Upper lobe of left lung (tissue), 6 donors: ENCODE measurements at regions not wholly inside any gene's neighbourhood (a gene's known extent, or its start where the extent isn't known, plus 50 kb on each side); places are given as distances from the start of the nearest gene placed in this dataset.

Source experiments
- ATAC-seq, 2 donors: fragments of 200-7000 bp; cut with Tn5 transposase; one replicate each; pipeline ENCODE4 v1.9.1; 2022; ENCODE audit warnings: mild to moderate bottlenecking in 2 of 2, moderate library complexity in 2 of 2; ENCODE audit not compliant: low FRiP score in 2 of 2
- DNase-seq, 2 donors: peaks; one replicate each; pipeline ENCODE4 v3.0.0-alpha.2; 2019 to 2020
- H3K27ac ChIP-seq, 4 donors: fragments of 200-600 bp; sonication (generic); one replicate each; pipeline ENCODE4 v1.5.1; 2016 to 2019
- H3K27me3 ChIP-seq, 4 donors: fragments of 200-600 bp; sonication (generic); one replicate each; pipeline ENCODE4 v1.5.1; 2017 to 2019
- H3K36me3 ChIP-seq, 4 donors: fragments of 200-600 bp; sonication (generic); one replicate each; pipeline ENCODE4 v1.5.1; 2016 to 2019
- H3K4me1 ChIP-seq, 4 donors: fragments of 200-600 bp; sonication (generic); one replicate each; pipeline ENCODE4 v1.5.1; 2018 to 2019
- H3K4me3 ChIP-seq, 4 donors: fragments of 200-600 bp; sonication (generic); one replicate each; pipeline ENCODE4 v1.5.1; 2017 to 2019; ENCODE audit warnings: mild to moderate bottlenecking in 2 of 4, moderate library complexity in 1 of 4
- H3K9me3 ChIP-seq, 4 donors: fragments of 200-600 bp; sonication (generic); one replicate each; pipeline ENCODE4 v1.5.1; 2018 to 2019
- EP300 ChIP-seq, 4 donors: sonication (generic); formaldehyde crosslinking; IDR thresholded peaks; one replicate each; pipeline ENCODE4 v1.5.1; 2017; ENCODE audit warnings: antibody characterized with exemption in 4 of 4, control low read depth in 2 of 4
- POLR2A ChIP-seq, 4 donors: fragments of 450-650 bp; IDR thresholded peaks; one replicate each; pipeline ENCODE4 v1.5.1; 2016 to 2017; ENCODE audit warnings: antibody characterized with exemption in 4 of 4, mild to moderate bottlenecking in 2 of 4
- POLR2AphosphoS5 ChIP-seq, 2 donors: sonication (generic); formaldehyde crosslinking; IDR thresholded peaks; one replicate each; pipeline ENCODE4 v1.5.1; 2017; ENCODE audit warnings: antibody characterized with exemption in 2 of 2
- WGBS, 2 donors: methylation state at CpG; one replicate each; pipeline ENCODE4 v1.1.5; 2017 to 2018; 5-methylcytosine and 5-hydroxymethylcytosine counted together
- TF ChIP-seq, protein P1 (sequence below), 6 experiments: fragments of 450-650 bp in 4 of 6; fragments of 200-600 bp in 2 of 6; sonication (generic) in 2 of 6; IDR thresholded peaks; one replicate each; pipeline ENCODE4 v1.5.1; 2016 to 2019; ENCODE audit warnings: antibody characterized with exemption in 6 of 6
- donor health status: DM: no; HTN: no; CAD: no; lungs with moderate emphysema.
- donor health status: DM: no; HTN: yes; CAD: no; lungs with severe emphysema.

GRCh38 chr1:235919127-235919832 lies 52.6 kb upstream of the LYST start:
- Histone ChIP-seq H3K36me3 (no peaks in the 10 kb centered on the region), H3K9me3 (no peaks in the 10 kb centered on the region), H3K27ac (peak overlapping the region; percentile 0 to 84 (median 30)), H3K4me1 (peaks cover 34 to 49% (median 41%) of the 10 kb centered on the region in 4 donors), H3K4me3 (no peak overlapping the region), H3K27me3 (no peaks in the 10 kb centered on the region)
- whole genome bisulfite sequencing, 2 donors: 68 to 75% methylated on average over 12 of the region's 12 CpGs
- DNase-seq (no peak), ATAC-seq (peak in 1 of 2 donors; percentile 44)
- TF ChIP-seq POLR2AphosphoS5 (IDR thresholded peaks at IDR 0.05) (peak in 1 of 2 donors; percentile 32), POLR2A (IDR thresholded peaks at IDR 0.05) (peak in 1 of 4 donors; percentile 29)
- TF ChIP-seq, protein P1, sequence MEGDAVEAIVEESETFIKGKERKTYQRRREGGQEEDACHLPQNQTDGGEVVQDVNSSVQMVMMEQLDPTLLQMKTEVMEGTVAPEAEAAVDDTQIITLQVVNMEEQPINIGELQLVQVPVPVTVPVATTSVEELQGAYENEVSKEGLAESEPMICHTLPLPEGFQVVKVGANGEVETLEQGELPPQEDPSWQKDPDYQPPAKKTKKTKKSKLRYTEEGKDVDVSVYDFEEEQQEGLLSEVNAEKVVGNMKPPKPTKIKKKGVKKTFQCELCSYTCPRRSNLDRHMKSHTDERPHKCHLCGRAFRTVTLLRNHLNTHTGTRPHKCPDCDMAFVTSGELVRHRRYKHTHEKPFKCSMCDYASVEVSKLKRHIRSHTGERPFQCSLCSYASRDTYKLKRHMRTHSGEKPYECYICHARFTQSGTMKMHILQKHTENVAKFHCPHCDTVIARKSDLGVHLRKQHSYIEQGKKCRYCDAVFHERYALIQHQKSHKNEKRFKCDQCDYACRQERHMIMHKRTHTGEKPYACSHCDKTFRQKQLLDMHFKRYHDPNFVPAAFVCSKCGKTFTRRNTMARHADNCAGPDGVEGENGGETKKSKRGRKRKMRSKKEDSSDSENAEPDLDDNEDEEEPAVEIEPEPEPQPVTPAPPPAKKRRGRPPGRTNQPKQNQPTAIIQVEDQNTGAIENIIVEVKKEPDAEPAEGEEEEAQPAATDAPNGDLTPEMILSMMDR (IDR thresholded peaks at IDR 0.05): no peak

- Histone ChIP-seq H3K27ac (peak overlapping the region; percentile 48 to 84 (median 71)), H3K9me3 (no peaks in the 10 kb centered on the region), H3K36me3 (no peaks in the 10 kb centered on the region), H3K27me3 (no peaks in the 10 kb centered on the region), H3K4me3 (no peak overlapping the region), H3K4me1 (peaks cover 30 to 43% (median 37%) of the 10 kb centered on the region in 4 donors)
- no peak for DNase-seq
- WGBS, 2 donors: 79% methylated on average over 5 of the region's 5 CpGs
- TF ChIP-seq POLR2AphosphoS5 (IDR thresholded peaks at IDR 0.05) (no peak), EP300 (IDR thresholded peaks at IDR 0.05) (no peak), POLR2A (IDR thresholded peaks at IDR 0.05) (no peak)
- TF ChIP-seq, protein P1 (IDR thresholded peaks at IDR 0.05): no peak
- ATAC-seq: no peak
These were observed 51.8 kb upstream of the LYST start for GRCh38 chr1:235918465-235918864.

DNA sequence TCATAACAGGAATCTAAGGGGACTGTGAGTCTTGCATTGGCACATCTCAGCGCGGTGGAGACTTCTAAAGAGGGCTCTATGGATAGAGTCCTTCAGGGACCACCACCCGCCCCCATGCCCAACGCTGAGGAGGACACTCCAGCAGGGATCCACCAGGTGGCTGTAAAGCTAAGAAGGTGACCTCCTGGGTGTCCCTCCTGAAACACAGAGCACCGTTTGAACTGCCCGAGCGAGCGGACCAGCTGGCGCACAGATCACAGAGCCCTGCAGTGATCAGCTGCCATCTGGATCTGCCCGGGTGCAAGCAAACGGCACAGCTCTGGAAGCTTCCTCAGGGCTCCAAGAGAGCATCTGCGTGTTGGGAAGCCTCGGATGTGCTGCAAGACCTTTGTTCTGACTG lies 51.3 kb upstream of the LYST start:
- WGBS, 2 donors: 85 to 90% methylated on average over 12 to 13 of the region's 13 CpGs
- H3K27ac ChIP-seq: peak overlapping the region; percentile 69 to 84 (median 74)

GRCh38 chr1:235917267-235917811 lies 50.6 kb upstream of the LYST start:
- TF ChIP-seq EP300 (IDR thresholded peaks at IDR 0.05) (peak in 2 of 4 donors; percentile 9 to 96), POLR2A (IDR thresholded peaks at IDR 0.05) (no peak), POLR2AphosphoS5 (IDR thresholded peaks at IDR 0.05) (peak; percentile 80 to 88)
- TF ChIP-seq, protein P1 (IDR thresholded peaks at IDR 0.05): no peak
- Histone ChIP-seq H3K9me3 (no peaks in the 10 kb centered on the region), H3K36me3 (no peaks in the 10 kb centered on the region), H3K27me3 (no peaks in the 10 kb centered on the region), H3K4me3 (no peak overlapping the region), H3K4me1 (peaks cover 30 to 41% (median 35%) of the 10 kb centered on the region in 4 donors), H3K27ac (peak overlapping the region; percentile 69 to 84 (median 74))
- ATAC-seq: peak; percentile 85 to 92
- peak in 1 of 2 donors; percentile 90 for DNase-seq
- 13 to 14% methylated on average over 8 of the region's 8 CpGs for WGBS, 2 donors

More for the DNA sequence above, 51.3 kb upstream of the LYST start:
- Histone ChIP-seq H3K4me3 (no peak overlapping the region), H3K9me3 (no peaks in the 10 kb centered on the region), H3K27me3 (no peaks in the 10 kb centered on the region), H3K4me1 (peaks cover 30 to 41% (median 35%) of the 10 kb centered on the region in 4 donors), H3K36me3 (no peaks in the 10 kb centered on the region)
- DNase-seq: peak in 1 of 2 donors; percentile 36
- no peak for ATAC-seq
- TF ChIP-seq EP300 (IDR thresholded peaks at IDR 0.05) (no peak), POLR2AphosphoS5 (IDR thresholded peaks at IDR 0.05) (no peak), POLR2A (IDR thresholded peaks at IDR 0.05) (no peak)
- TF ChIP-seq, protein P1 (IDR thresholded peaks at IDR 0.05): no peak
